B cell (primary cell): ENCODE measurements at regions not wholly inside any gene's neighbourhood (a gene's known extent, or its start where the extent isn't known, plus 50 kb on each side); places are given as distances from the start of the nearest gene placed in this dataset.

Experiments used
- ATAC-seq: fragments of 200-7000 bp; cut with Tn5 transposase; one replicate; pipeline ENCODE4 v1.10.0; 2021; ENCODE audit warnings: low read depth, mild to moderate bottlenecking, moderate number of reproducible peaks, moderate library complexity
- CTCF ChIA-PET: fragments of 350-600 bp; sonication (Branson Sonifier 250); formaldehyde crosslinking; loops from one replicate; lab custom pipeline; 2021; ENCODE audit warnings: antibody characterized with exemption, inconsistent platforms; lab: Charles Lee
- POLR2A ChIA-PET: fragments of 350-600 bp; sonication (Branson Sonifier 250); formaldehyde crosslinking; loops from one replicate; lab custom pipeline; 2021; ENCODE audit warnings: antibody characterized with exemption; lab: Charles Lee
- DNase-seq: peaks from one replicate; pipeline ENCODE4 v3.0.0; 2013
- H2AFZ ChIP-seq: 2 replicates; pipeline ENCODE4 v1.6.1; 2012; ENCODE audit warnings: mild to moderate bottlenecking, low read depth, low read length; ENCODE audit not compliant: insufficient read depth, poor library complexity, severe bottlenecking
- H3K27ac ChIP-seq, 2 donors: 1 replicate in 1 of 2; 2 replicates in 1 of 2; pipeline ENCODE4 v1.5.1; 2012 to 2013; ENCODE audit warnings: low read length in 2 of 2, mild to moderate bottlenecking in 2 of 2, moderate library complexity in 1 of 2
- H3K27me3 ChIP-seq, 4 experiments: fragments of 200-600 bp in 1 of 4; sonication (generic) in 1 of 4; replicated peaks in 1 of 4; 1 replicate in 2 of 4; 2 replicates in 2 of 4; pipeline versions ENCODE4 v1.6.1 to v1.7.0; 2013 to 2016; ENCODE audit warnings: low read length in 3 of 4, mild to moderate bottlenecking in 2 of 4, mixed read lengths in 1 of 4, moderate library complexity in 1 of 4; ENCODE audit not compliant: insufficient read depth in 4 of 4, control insufficient read depth in 3 of 4; ENCODE audit errors: control extremely low read depth in 1 of 4
- H3K36me3 ChIP-seq, 2 experiments: replicated peaks in 1 of 2; 1 replicate in 1 of 2; 2 replicates in 1 of 2; pipeline versions ENCODE4 v1.6.1 to v1.7.1; 2013; ENCODE audit warnings: low read length in 1 of 2; ENCODE audit not compliant: insufficient read depth in 2 of 2, control insufficient read depth in 1 of 2; ENCODE audit errors: control extremely low read depth in 1 of 2, extremely low read depth in 1 of 2
- H3K4me1 ChIP-seq, 2 donors: fragments of 200-600 bp in 1 of 2; sonication (generic) in 1 of 2; 1 replicate in 1 of 2; 2 replicates in 1 of 2; pipeline versions ENCODE4 v1.5.1 to v1.6.1; 2013 to 2017; ENCODE audit warnings: low read length in 2 of 2; ENCODE audit not compliant: control insufficient read depth in 2 of 2, insufficient read depth in 2 of 2
- H3K4me2 ChIP-seq: replicated peaks from 2 replicates; pipeline ENCODE3; 2012; ENCODE audit warnings: mild to moderate bottlenecking, low read depth, low read length; ENCODE audit not compliant: poor library complexity, severe bottlenecking
- H3K4me3 ChIP-seq, 5 experiments: fragments of 200-600 bp in 1 of 5; sonication (generic) in 1 of 5; 1 replicate in 3 of 5; 2 replicates in 2 of 5; pipeline versions ENCODE4 v1.5.1 to v1.7.0; 2011 to 2016; ENCODE audit warnings: low read length in 4 of 5, mild to moderate bottlenecking in 4 of 5, low read depth in 2 of 5, control low read depth in 1 of 5, moderate library complexity in 1 of 5; ENCODE audit not compliant: insufficient read depth in 1 of 5; ENCODE audit errors: control extremely low read depth in 1 of 5, extremely low read depth in 1 of 5
- H3K79me2 ChIP-seq: fragments of 200-600 bp; sonication (generic); one replicate; pipeline ENCODE4 v1.6.0; 2016; ENCODE audit warnings: low read length; ENCODE audit not compliant: control insufficient read depth, insufficient read depth
- H3K9ac ChIP-seq: fragments of 200-600 bp; sonication (generic); 2 replicates; pipeline ENCODE4 v1.6.1; 2017; ENCODE audit warnings: mild to moderate bottlenecking, low read length, moderate library complexity
- H3K9me3 ChIP-seq, 3 donors: one replicate each; pipeline versions ENCODE4 v1.6.1 to v1.7.1; 2013; ENCODE audit warnings: low read length in 2 of 3; ENCODE audit not compliant: control insufficient read depth in 2 of 3, insufficient read depth in 1 of 3; ENCODE audit errors: control extremely low read depth in 1 of 3
- H4K20me1 ChIP-seq: 2 replicates; pipeline ENCODE4 v1.6.0; 2012; ENCODE audit warnings: mild to moderate bottlenecking, low read length; ENCODE audit not compliant: insufficient read depth, control insufficient read depth, poor library complexity, severe bottlenecking
- H3K27ac Mint-ChIP-seq: one replicate; pipeline ENCODE4 v1.8.0; 2021; ENCODE audit warnings: mixed read lengths
- H3K27me3 Mint-ChIP-seq: one replicate; pipeline ENCODE4 v1.8.0; 2021; ENCODE audit warnings: mixed read lengths
- H3K4me1 Mint-ChIP-seq: one replicate; pipeline ENCODE4 v1.8.0; 2021; ENCODE audit warnings: mixed read lengths
- H3K4me3 Mint-ChIP-seq: one replicate; pipeline ENCODE4 v1.8.0; 2021; ENCODE audit warnings: mixed read lengths
- H3K9me3 Mint-ChIP-seq: one replicate; pipeline ENCODE4 v1.8.0; 2022; ENCODE audit warnings: mixed read lengths; ENCODE audit not compliant: insufficient read depth
- CTCF ChIP-seq: fragments of 200-600 bp; IDR thresholded peaks from one replicate; pipeline ENCODE4 v1.8.0; 2022; ENCODE audit warnings: antibody characterized with exemption, mild to moderate bottlenecking
- EZH2 ChIP-seq: IDR thresholded peaks from 2 replicates; pipeline ENCODE4 v1.6.1; 2012; ENCODE audit warnings: borderline replicate concordance, low read depth, mild to moderate bottlenecking, moderate library complexity, low read length; ENCODE audit not compliant: insufficient read depth, poor library complexity, severe bottlenecking
- WGBS: methylation state at CpG from one replicate; pipeline ENCODE4 v1.1.5; 2013; ENCODE audit warnings: missing lambda C conversion rate; ENCODE audit not compliant: insufficient coverage; 5-methylcytosine and 5-hydroxymethylcytosine counted together
- intact Hi-C: fragments of 100-400 bp; cut with micrococcal nuclease; formaldehyde crosslinking; loops from one replicate; pipeline ENCODE4 v1.10.0; 2022

- no peak for ATAC-seq
- intact Hi-C loops: no loop called here
- no peaks in the 10 kb centered on the region for H3K79me2 ChIP-seq
- no peak overlapping the region for H3K4me3 Mint-ChIP-seq
- H2AFZ ChIP-seq: no peak overlapping the region
- H3K9me3 ChIP-seq: no peaks in the 10 kb centered on the region
- no peak overlapping the region for H3K9ac ChIP-seq
- no peaks in the 10 kb centered on the region for H3K4me1 ChIP-seq
- TF ChIP-seq CTCF (no peak), EZH2 (no peak)
- no peak overlapping the region for H3K4me3 ChIP-seq
- H3K27me3 ChIP-seq: no peaks in the 10 kb centered on the region
- H4K20me1 ChIP-seq: no peaks in the 10 kb centered on the region
- H3K27ac Mint-ChIP-seq: no peak overlapping the region
- H3K9me3 Mint-ChIP-seq: no peaks in the 10 kb centered on the region
- ChIA-PET CTCF (no interaction called here), POLR2A (no interaction called here)
- DNase-seq: no peak
- WGBS: 94% methylated on average over 4 of the region's 4 CpGs
- no peaks in the 10 kb centered on the region for H3K36me3 ChIP-seq
- no peak overlapping the region for H3K4me2 ChIP-seq
- H3K27ac ChIP-seq: no peak overlapping the region
- H3K27me3 Mint-ChIP-seq: no peaks in the 10 kb centered on the region
- peaks cover 4% of the 10 kb centered on the region for H3K4me1 Mint-ChIP-seq
Observed at GRCh38 chr2:104444392-104444791, 409.5 kb upstream of the POU3F3 start.

- ChIA-PET CTCF (no interaction called here), POLR2A (no interaction called here)
- Mint-ChIP-seq H3K27ac (no peak overlapping the region), H3K27me3 (no peaks in the 10 kb centered on the region), H3K4me3 (no peak overlapping the region), H3K9me3 (no peaks in the 10 kb centered on the region), H3K4me1 (peaks cover 4% of the 10 kb centered on the region)
- H3K4me1 ChIP-seq: no peaks in the 10 kb centered on the region
- no peaks in the 10 kb centered on the region for H4K20me1 ChIP-seq
- H2AFZ ChIP-seq: no peak overlapping the region
- H3K4me2 ChIP-seq: no peak overlapping the region
- H3K9ac ChIP-seq: no peak overlapping the region
- ATAC-seq (no peak), DNase-seq (no peak)
- no peaks in the 10 kb centered on the region for H3K27me3 ChIP-seq
- TF ChIP-seq EZH2 (no peak), CTCF (no peak)
- no peak overlapping the region for H3K27ac ChIP-seq
- 64% methylated on average over 2 of the region's 3 CpGs for WGBS
- intact Hi-C loops: no loop called here
- H3K4me3 ChIP-seq: no peak overlapping the region
- H3K36me3 ChIP-seq: no peaks in the 10 kb centered on the region
- H3K79me2 ChIP-seq: no peaks in the 10 kb centered on the region
- no peaks in the 10 kb centered on the region for H3K9me3 ChIP-seq
Observed at GRCh38 chr2:104444889-104445288, 409.0 kb upstream of the POU3F3 start.
